ENCODE measurements at regions not wholly inside any gene's neighbourhood (a gene's known extent, or its start where the extent isn't known, plus 50 kb on each side); places are given as distances from the start of the nearest gene placed in this dataset.

GRCh38 chr10:94192974-94193373, 169.8 kb downstream of the NOC3L start:
- no peak for DNase-seq (ENCODE audit: low read depth in 2 of 2)

- DNase-seq (ENCODE audit: low read depth in 2 of 2): no peak
Observed at GRCh38 chr10:94193466-94193924, 169.2 kb downstream of the NOC3L start.

GRCh38 chr10:94194256-94194655, 168.5 kb downstream of the NOC3L start:
- DNase-seq (ENCODE audit: low read depth in 2 of 2): no peak

GRCh38 chr10:94197241-94197640, 165.5 kb downstream of the NOC3L start:
- no peak for DNase-seq (ENCODE audit: low read depth in 2 of 2)

- no peak for DNase-seq (ENCODE audit: low read depth in 2 of 2)
Observed at GRCh38 chr10:94198324-94198723, 164.4 kb downstream of the NOC3L start.

- DNase-seq (ENCODE audit: low read depth in 2 of 2): no peak
Observed at GRCh38 chr10:94199565-94199964, 163.2 kb downstream of the NOC3L start.

GRCh38 chr10:94200146-94200837, 162.4 kb downstream of the NOC3L start:
- DNase-seq (ENCODE audit: low read depth in 2 of 2): no peak

- DNase-seq (ENCODE audit: low read depth in 2 of 2): no peak
Observed at GRCh38 chr10:94205396-94205831, 157.3 kb downstream of the NOC3L start.

- DNase-seq (ENCODE audit: low read depth in 2 of 2): no peak
Observed at GRCh38 chr10:94206176-94206575, 156.6 kb downstream of the NOC3L start.

- no peak for DNase-seq (ENCODE audit: low read depth in 2 of 2)
Observed at GRCh38 chr10:94208315-94208714, 154.4 kb downstream of the NOC3L start.

GRCh38 chr10:94210440-94211168, 152.1 kb downstream of the NOC3L start:
- DNase-seq (ENCODE audit: low read depth in 2 of 2): no peak

- no peak for DNase-seq (ENCODE audit: low read depth in 2 of 2)
Observed at GRCh38 chr10:94211169-94211510, 151.6 kb downstream of the NOC3L start.

GRCh38 chr10:94213001-94213530, 149.7 kb downstream of the NOC3L start:
- no peak for DNase-seq (ENCODE audit: low read depth in 2 of 2)

- no peak for DNase-seq (ENCODE audit: low read depth in 2 of 2)
Observed at GRCh38 chr10:94213980-94214379, 148.8 kb downstream of the NOC3L start.

- no peak for DNase-seq (ENCODE audit: low read depth in 2 of 2)
Observed at GRCh38 chr10:94214481-94214893, 148.3 kb downstream of the NOC3L start.

- DNase-seq (ENCODE audit: low read depth in 2 of 2): no peak
Observed at GRCh38 chr10:94216201-94216600, 146.5 kb downstream of the NOC3L start.

- no peak for DNase-seq (ENCODE audit: low read depth in 2 of 2)
Observed at GRCh38 chr10:94217411-94217810, 145.3 kb downstream of the NOC3L start.

- DNase-seq (ENCODE audit: low read depth in 2 of 2): no peak
Observed at GRCh38 chr10:94218493-94219183, 144.1 kb downstream of the NOC3L start.

- DNase-seq (ENCODE audit: low read depth in 2 of 2): no peak
Observed at GRCh38 chr10:94219829-94220228, 142.9 kb downstream of the NOC3L start.

- DNase-seq (ENCODE audit: low read depth in 2 of 2): no peak
Observed at GRCh38 chr10:94220717-94221116, 142.0 kb downstream of the NOC3L start.

GRCh38 chr10:94223702-94224370, 138.9 kb downstream of the NOC3L start:
- no peak for DNase-seq (ENCODE audit: low read depth in 2 of 2)

GRCh38 chr10:94224656-94225055, 138.1 kb downstream of the NOC3L start:
- DNase-seq (ENCODE audit: low read depth in 2 of 2): no peak
